GM18867 (cell line): ENCODE measurements at regions not wholly inside any gene's neighbourhood (a gene's known extent, or its start where the extent isn't known, plus 50 kb on each side); places are given as distances from the start of the nearest gene placed in this dataset.

Source experiments
- ATAC-seq: cut with Tn5 transposase; IDR thresholded peaks from one replicate; pipeline ENCODE4 v1.9.1; 2021; ENCODE audit warnings: mild to moderate bottlenecking, moderate library complexity; ENCODE audit not compliant: unreplicated experiment

DNA sequence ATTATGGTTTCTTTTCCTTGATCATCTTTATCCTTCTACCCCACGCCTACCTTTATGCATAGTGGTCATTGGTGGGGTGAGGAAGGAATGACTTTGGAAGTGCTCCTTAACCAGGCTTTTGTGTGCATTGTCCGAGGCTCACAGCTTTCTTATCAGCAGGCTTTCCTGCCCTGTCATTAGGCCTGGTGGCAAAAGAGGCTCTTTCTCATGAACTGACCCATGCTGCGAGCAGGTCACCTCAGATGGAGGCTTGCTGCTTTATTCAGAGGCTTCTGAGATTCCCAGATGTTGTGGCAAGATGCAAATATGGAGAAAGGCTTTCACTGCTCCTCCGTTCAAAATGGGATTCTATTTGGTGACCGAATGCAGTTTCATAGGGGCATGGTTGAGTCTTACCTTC lies 57.4 kb upstream of the DMRTA1 start:
- no peak for ATAC-seq

DNA sequence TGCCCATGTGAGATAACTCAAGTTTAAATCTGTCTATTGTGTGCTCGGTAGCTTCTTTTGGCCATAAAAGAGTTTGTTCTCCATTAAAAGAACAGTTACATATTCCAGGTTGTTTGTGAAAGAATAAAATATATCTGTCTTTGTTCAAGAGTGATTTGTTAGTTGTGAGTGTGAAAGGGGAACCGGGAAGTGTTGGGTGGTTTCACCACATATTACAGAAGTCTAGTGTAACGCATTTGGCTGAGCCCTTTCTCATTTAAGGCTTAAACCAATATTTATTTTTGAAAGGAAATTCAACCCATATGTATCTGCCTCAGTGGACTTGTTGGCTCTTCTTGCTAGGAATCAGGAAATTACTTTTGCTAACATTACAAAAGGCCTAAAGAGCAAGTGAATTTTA lies 54.1 kb upstream of the DMRTA1 start:
- no peak for ATAC-seq

DNA sequence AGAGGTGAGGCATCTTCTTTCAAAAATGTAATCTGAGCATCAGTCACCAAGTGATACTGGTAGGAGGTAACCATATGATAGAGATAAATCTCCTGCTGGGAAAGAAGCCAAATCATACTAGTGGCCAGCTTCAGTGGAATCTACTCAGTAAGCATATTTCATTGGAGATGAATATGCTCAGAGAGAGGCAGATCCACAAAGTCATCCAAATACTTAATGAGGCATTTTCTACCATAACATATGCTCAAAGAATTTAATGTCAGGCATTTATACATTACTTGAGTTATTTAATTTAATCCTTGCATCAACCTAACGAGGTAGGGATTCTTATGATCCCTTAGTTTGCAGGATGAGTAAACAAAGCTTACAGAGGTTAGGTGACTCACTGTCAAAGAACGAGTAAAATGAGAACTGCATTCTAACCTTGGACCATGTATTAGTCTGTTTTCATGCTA lies 50.9 kb upstream of the DMRTA1 start:
- no peak for ATAC-seq
